Right lobe of liver (tissue), 6 donors: ENCODE measurements at regions not wholly inside any gene's neighbourhood (a gene's known extent, or its start where the extent isn't known, plus 50 kb on each side); places are given as distances from the start of the nearest gene placed in this dataset.

ENCODE experiments used
- ATAC-seq, 4 donors: fragments of 200-7000 bp; cut with Tn5 transposase; one replicate each; pipeline ENCODE4 v1.9.1; 2020; ENCODE audit warnings: mild to moderate bottlenecking in 4 of 4, moderate library complexity in 4 of 4
- DNase-seq, 3 donors: peaks; one replicate each; pipeline ENCODE4 v3.0.0-alpha.2; 2020
- H3K27ac ChIP-seq, 3 donors: fragments of 200-600 bp; one replicate each; pipeline ENCODE4 v1.8.0; 2022
- H3K27me3 ChIP-seq, 2 donors: fragments of 200-600 bp; one replicate each; pipeline ENCODE4 v1.8.0; 2022
- H3K36me3 ChIP-seq, 4 donors: fragments of 200-600 bp; sonication (generic) in 1 of 4; one replicate each; pipeline versions ENCODE4 v1.5.1 to v1.8.0; 2017 to 2022; ENCODE audit warnings: control low read depth in 1 of 4
- H3K4me1 ChIP-seq, 4 donors: fragments of 200-600 bp; sonication (generic) in 1 of 4; one replicate each; pipeline versions ENCODE4 v1.5.1 to v1.8.0; 2017 to 2022; ENCODE audit warnings: control low read depth in 1 of 4
- H3K4me3 ChIP-seq, 3 donors: fragments of 200-600 bp; one replicate each; pipeline ENCODE4 v1.8.0; 2022
- H3K9me3 ChIP-seq, 4 donors: fragments of 200-600 bp; sonication (generic) in 1 of 4; one replicate each; pipeline versions ENCODE4 v1.5.1 to v1.8.0; 2017 to 2022; ENCODE audit warnings: control low read depth in 1 of 4
- POLR2A ChIP-seq: fragments of 450-650 bp; IDR thresholded peaks from one replicate; pipeline ENCODE4 v1.6.1; 2017; ENCODE audit warnings: antibody characterized with exemption, mild to moderate bottlenecking
- WGBS: methylation state at CpG from one replicate; pipeline ENCODE4 v1.1.6; 2018; ENCODE audit warnings: low coverage, low lambda C conversion rate; ENCODE audit not compliant: insufficient coverage; ENCODE audit errors: missing lambda C conversion rate; 5-methylcytosine and 5-hydroxymethylcytosine counted together
- intact Hi-C, 2 donors: fragments of 100-400 bp; cut with DNase I; formaldehyde crosslinking; loops; one replicate each; pipeline versions ENCODE4 v1.11.2 to v1.14.1; 2022
- TF ChIP-seq, protein P1 (sequence below), 4 donors: fragments of 200-600 bp in 3 of 4; fragments of 450-650 bp in 1 of 4; IDR thresholded peaks; one replicate each; pipeline versions ENCODE4 v1.5.1 to v1.8.0; 2016 to 2022; ENCODE audit warnings: antibody characterized with exemption in 4 of 4, mild to moderate bottlenecking in 2 of 4
- donor health status: DM: no; HTN: yes; CAD: no.
- donor health status: DM: no; HTN: no; CAD: no.
- donor health status: DM: no; HTN: no; CAD: no.
- donor health status: DM: no; HTN: yes; CAD: no.
- donor health status: DM: no; HTN: yes; CAD: no.

DNA sequence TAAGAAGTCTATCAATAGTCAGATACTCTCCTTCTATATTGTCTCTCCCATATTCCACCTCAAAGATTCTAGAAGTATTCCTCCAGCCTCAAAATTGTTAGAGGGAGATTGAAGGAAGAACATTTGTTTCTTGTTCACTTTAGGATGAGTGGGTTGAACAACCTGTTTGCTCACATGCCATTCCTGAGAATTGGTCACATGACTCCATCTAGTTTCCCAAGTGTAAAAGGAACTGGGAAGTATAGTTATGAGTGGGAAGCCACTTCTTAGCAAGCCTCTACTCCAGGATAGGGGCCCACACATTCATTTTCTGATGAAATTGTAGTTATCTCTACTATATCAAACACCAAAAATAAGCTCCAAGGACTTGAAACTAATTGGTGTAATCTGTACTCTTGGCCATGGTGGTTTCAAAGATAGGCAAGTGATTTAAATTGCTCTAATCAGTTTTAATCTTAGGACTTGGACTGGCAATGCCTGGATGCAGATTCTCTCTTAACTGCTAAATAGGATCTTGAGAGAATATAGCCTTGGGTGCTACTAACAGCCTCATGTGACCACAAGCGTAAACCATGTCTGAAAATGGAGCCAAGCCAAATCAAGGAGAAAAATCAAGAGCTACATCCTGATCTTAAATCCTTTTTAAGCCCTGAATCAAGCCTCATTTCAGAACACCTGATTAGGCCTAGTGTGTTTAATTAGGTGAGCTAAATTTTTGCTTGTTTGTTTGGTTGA, 758.7 kb upstream of the MAN1A1 start:
- no peaks in the 10 kb centered on the region for H3K36me3 ChIP-seq
- intact Hi-C loops = no loop called here
- no peaks in the 10 kb centered on the region for H3K4me1 ChIP-seq
- 60% methylated on average over 1 of the region's 1 CpG for WGBS
- DNase-seq (no peak), ATAC-seq (no peak)
- no peak overlapping the region for H3K4me3 ChIP-seq
- TF ChIP-seq, protein P1, sequence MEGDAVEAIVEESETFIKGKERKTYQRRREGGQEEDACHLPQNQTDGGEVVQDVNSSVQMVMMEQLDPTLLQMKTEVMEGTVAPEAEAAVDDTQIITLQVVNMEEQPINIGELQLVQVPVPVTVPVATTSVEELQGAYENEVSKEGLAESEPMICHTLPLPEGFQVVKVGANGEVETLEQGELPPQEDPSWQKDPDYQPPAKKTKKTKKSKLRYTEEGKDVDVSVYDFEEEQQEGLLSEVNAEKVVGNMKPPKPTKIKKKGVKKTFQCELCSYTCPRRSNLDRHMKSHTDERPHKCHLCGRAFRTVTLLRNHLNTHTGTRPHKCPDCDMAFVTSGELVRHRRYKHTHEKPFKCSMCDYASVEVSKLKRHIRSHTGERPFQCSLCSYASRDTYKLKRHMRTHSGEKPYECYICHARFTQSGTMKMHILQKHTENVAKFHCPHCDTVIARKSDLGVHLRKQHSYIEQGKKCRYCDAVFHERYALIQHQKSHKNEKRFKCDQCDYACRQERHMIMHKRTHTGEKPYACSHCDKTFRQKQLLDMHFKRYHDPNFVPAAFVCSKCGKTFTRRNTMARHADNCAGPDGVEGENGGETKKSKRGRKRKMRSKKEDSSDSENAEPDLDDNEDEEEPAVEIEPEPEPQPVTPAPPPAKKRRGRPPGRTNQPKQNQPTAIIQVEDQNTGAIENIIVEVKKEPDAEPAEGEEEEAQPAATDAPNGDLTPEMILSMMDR (IDR thresholded peaks at IDR 0.05) = no peak
- no peak for TF ChIP-seq POLR2A
- no peak overlapping the region for H3K27ac ChIP-seq
- no peaks in the 10 kb centered on the region for H3K9me3 ChIP-seq
- H3K27me3 ChIP-seq = no peaks in the 10 kb centered on the region

DNA sequence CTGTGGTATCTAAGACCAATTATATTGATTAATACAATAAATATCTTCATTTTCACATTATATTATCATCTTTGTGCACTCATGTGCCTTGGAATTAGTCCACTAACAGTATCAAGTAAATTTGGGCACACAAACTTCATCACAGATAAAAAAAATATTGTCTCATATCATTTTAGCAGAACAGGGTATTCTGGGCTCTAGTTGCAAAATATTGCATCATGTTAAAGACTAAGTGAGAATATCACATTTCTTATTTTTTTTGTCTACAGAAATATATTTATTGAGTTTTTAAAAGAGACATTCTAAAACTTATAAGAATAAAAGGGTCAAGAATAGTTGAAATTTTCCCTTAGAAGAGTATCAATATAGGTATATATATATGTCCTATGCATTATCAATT, 754.1 kb upstream of the MAN1A1 start:
- ATAC-seq (no peak), DNase-seq (no peak)
- H3K9me3 ChIP-seq = no peaks in the 10 kb centered on the region
- no peak overlapping the region for H3K27ac ChIP-seq
- intact Hi-C loops = no loop called here
- no peaks in the 10 kb centered on the region for H3K27me3 ChIP-seq
- H3K4me1 ChIP-seq = no peaks in the 10 kb centered on the region
- TF ChIP-seq, protein P1 (IDR thresholded peaks at IDR 0.05) = no peak
- no peak for TF ChIP-seq POLR2A
- H3K4me3 ChIP-seq = no peak overlapping the region
- no peaks in the 10 kb centered on the region for H3K36me3 ChIP-seq

DNA sequence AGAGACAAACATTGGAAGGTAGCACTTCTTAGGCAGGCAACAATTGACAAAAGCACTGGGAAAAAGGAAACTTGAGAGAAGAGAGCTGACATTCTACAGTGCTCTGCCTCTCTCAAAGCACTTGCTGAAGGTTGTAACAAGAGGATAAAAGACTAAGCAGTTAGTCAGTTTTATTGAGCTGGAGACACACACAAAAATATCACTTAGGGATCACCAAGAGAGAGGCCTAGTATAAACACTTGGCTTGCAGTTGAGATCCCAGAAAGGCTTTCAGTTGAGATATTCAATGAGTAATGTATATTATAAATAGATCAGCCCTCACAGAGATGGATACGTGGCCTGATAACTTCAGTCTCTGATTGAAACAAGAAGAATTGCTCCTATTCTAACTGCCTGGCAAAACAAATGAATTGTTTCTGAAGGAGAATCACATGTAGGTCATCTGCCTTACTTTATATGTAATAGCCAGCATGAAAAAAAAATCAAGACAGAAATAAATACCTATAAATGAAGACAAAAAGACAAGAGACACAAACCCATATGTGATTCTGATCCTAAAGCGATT, 747.2 kb upstream of the MAN1A1 start:
- 58% methylated on average over 2 of the region's 2 CpGs for WGBS
- TF ChIP-seq, protein P1 (IDR thresholded peaks at IDR 0.05) = no peak
- TF ChIP-seq POLR2A = no peak
- Histone ChIP-seq H3K27me3 (no peaks in the 10 kb centered on the region), H3K9me3 (no peaks in the 10 kb centered on the region), H3K4me1 (no peaks in the 10 kb centered on the region), H3K4me3 (no peak overlapping the region), H3K27ac (no peak overlapping the region), H3K36me3 (no peaks in the 10 kb centered on the region)
- intact Hi-C loops = no loop called here
- ATAC-seq (no peak), DNase-seq (no peak)

DNA sequence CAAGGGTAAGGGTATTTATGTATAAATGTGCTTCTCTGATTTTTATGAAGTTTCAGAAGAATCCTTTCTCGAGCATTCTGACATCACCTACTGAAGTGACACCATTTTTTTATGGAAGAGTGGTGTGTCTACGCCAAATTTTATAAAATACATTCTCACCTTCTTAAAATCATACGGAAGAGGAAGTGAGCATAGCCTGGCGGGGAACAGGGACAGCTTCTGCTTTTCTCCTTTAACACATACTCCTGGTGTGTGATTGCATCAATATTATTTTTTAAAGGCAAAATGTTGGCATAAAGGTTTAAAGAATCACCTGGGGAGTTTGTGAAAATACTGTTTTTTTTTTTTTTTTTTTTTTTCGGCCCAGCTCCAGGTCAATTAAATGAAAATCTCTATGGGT, 733.6 kb upstream of the MAN1A1 start:
- Histone ChIP-seq H3K36me3 (no peaks in the 10 kb centered on the region), H3K4me3 (no peak overlapping the region), H3K4me1 (no peaks in the 10 kb centered on the region), H3K27me3 (no peaks in the 10 kb centered on the region), H3K9me3 (no peaks in the 10 kb centered on the region), H3K27ac (no peak overlapping the region)
- DNase-seq = no peak
- intact Hi-C loops = no loop called here
- no peak for ATAC-seq
- WGBS = 44% methylated on average over 5 of the region's 5 CpGs
- TF ChIP-seq, protein P1 (IDR thresholded peaks at IDR 0.05) = no peak
- TF ChIP-seq POLR2A = no peak
